HEK293 (cell line): ENCODE measurements at regions not wholly inside any gene's neighbourhood (a gene's known extent, or its start where the extent isn't known, plus 50 kb on each side); places are given as distances from the start of the nearest gene placed in this dataset.

Experiments used
- BCL11B ChIP-seq: fragments of 450-650 bp; formaldehyde crosslinking; IDR thresholded peaks from 2 replicates; pipeline ENCODE4 v1.5.1; 2016; ENCODE audit warnings: low read depth, missing biosample characterization, missing genetic modification characterization
- CTCF ChIP-seq: fragments of 450-650 bp; formaldehyde crosslinking; IDR thresholded peaks from 2 replicates; pipeline ENCODE4 v1.5.1; 2016; ENCODE audit warnings: missing biosample characterization, missing genetic modification characterization
- PBX3 ChIP-seq: sonication (generic); formaldehyde crosslinking; IDR thresholded peaks from 2 replicates; pipeline ENCODE4 v1.8.1; 2022; ENCODE audit warnings: mild to moderate bottlenecking, moderate library complexity, missing genetic modification reagents
- PRDM1 ChIP-seq: fragments of 450-650 bp; formaldehyde crosslinking; IDR thresholded peaks from 2 replicates; pipeline ENCODE4; 2016; ENCODE audit warnings: missing biosample characterization, missing genetic modification characterization
- TCF7L2 ChIP-seq: IDR thresholded peaks from 2 replicates; pipeline ENCODE4 v1.6.1; 2011; ENCODE audit warnings: low read depth, mild to moderate bottlenecking, inconsistent platforms, low read length, moderate library complexity, borderline replicate concordance
- ZBTB1 ChIP-seq: fragments of 450-650 bp; formaldehyde crosslinking; IDR thresholded peaks from 2 replicates; pipeline ENCODE4 v1.5.1; 2016; ENCODE audit warnings: missing biosample characterization, missing genetic modification characterization
- ZNF274 ChIP-seq, 2 experiments: fragments of 200-500 bp in 1 of 2; fragments of 450-650 bp in 1 of 2; sonication (Bioruptor generic) in 1 of 2; formaldehyde crosslinking in 1 of 2; IDR thresholded peaks; 2 replicates each; pipeline versions ENCODE4 v1.5.1 to v1.6.1; 2014 to 2016; ENCODE audit warnings: borderline replicate concordance in 1 of 2, inconsistent platforms in 1 of 2, low read length in 1 of 2, missing biosample characterization in 1 of 2, missing genetic modification characterization in 1 of 2
- ZNF324 ChIP-seq: fragments of 450-650 bp; formaldehyde crosslinking; IDR thresholded peaks from 2 replicates; pipeline ENCODE4 v1.5.1; 2016; ENCODE audit warnings: missing biosample characterization, missing genetic modification characterization
- ZNF530 ChIP-seq: fragments of 450-650 bp; formaldehyde crosslinking; IDR thresholded peaks from 2 replicates; pipeline ENCODE4 v1.5.1; 2016; ENCODE audit warnings: low read depth, missing biosample characterization, missing genetic modification characterization
- ZNF600 ChIP-seq: fragments of 450-650 bp; formaldehyde crosslinking; IDR thresholded peaks from 2 replicates; pipeline ENCODE4 v1.5.1; 2016; ENCODE audit warnings: missing biosample characterization, missing genetic modification characterization

- TF ChIP-seq CTCF (no peak), BCL11B (tag by site-specific recombination) (no peak), PRDM1 (tag by site-specific recombination) (no peak), PBX3 (CRISPR knock-in tag) (no peak), ZNF324 (tag by site-specific recombination) (no peak), ZNF530 (tag by site-specific recombination) (no peak), ZBTB1 (tag by site-specific recombination) (no peak), TCF7L2 (no peak), ZNF274 (IDR thresholded peaks at IDR 0.05; ENCODE audit: low read length) (no peak), ZNF274 (tag by site-specific recombination; IDR thresholded peaks at IDR 0.05; ENCODE audit: borderline replicate concordance) (no peak), ZNF600 (tag by site-specific recombination) (no peak)
Observed at GRCh38 chr1:172843444-172843843, 184.5 kb downstream of the FASLG start.
